AG20443 (cell line): ENCODE measurements at regions not wholly inside any gene's neighbourhood (a gene's known extent, or its start where the extent isn't known, plus 50 kb on each side); places are given as distances from the start of the nearest gene placed in this dataset.
"Not testable (repeated sequence)": the region's sequence is repeated elsewhere in the genome, so short reads cannot be mapped to it uniquely, and the experiment has no call there.

Experiments
- DNase-seq: peaks from one replicate; pipeline ENCODE4 v3.0.0; 2012; ENCODE audit warnings: low spot score, mixed read lengths

- no peak for DNase-seq
These were observed 51.5 kb upstream of the MRI1 start for GRCh38 chr19:13712767-13713201.

GRCh38 chr19:13707915-13708314 is 56.4 kb upstream of the MRI1 start:
- DNase-seq = no peak

- DNase-seq = no peak
These were observed 58.3 kb upstream of the MRI1 start for GRCh38 chr19:13705928-13706447.

GRCh38 chr19:13705201-13705600 is 59.1 kb upstream of the MRI1 start:
- DNase-seq = no peak

- DNase-seq = no peak
These were observed 62.7 kb upstream of the MRI1 start for GRCh38 chr19:13701624-13702023.

GRCh38 chr19:13700621-13701020 is 63.7 kb upstream of the MRI1 start:
- no peak for DNase-seq

GRCh38 chr19:13699786-13700185 is 64.5 kb upstream of the MRI1 start:
- no peak for DNase-seq

- DNase-seq = no peak
These were observed 67.5 kb upstream of the MRI1 start for GRCh38 chr19:13696839-13697238.

- DNase-seq = no peak
These were observed 70.4 kb upstream of the MRI1 start for GRCh38 chr19:13693889-13694288.

- DNase-seq = peak; percentile 67
These were observed 72.5 kb upstream of the MRI1 start for GRCh38 chr19:13691569-13692435.

- peak; percentile 45 for DNase-seq
These were observed 75.2 kb upstream of the MRI1 start for GRCh38 chr19:13689085-13689484.

GRCh38 chr19:13684021-13684420 is 80.3 kb upstream of the MRI1 start:
- DNase-seq = no peak

GRCh38 chr19:13681509-13681908 is 82.8 kb upstream of the MRI1 start:
- DNase-seq = peak; percentile 30

GRCh38 chr19:13680708-13681360 is 83.5 kb upstream of the MRI1 start:
- not testable (repeated sequence) for DNase-seq

- DNase-seq = not testable (repeated sequence)
These were observed 87.4 kb upstream of the MRI1 start for GRCh38 chr19:13676967-13677366.

GRCh38 chr19:13672480-13673175 is 91.7 kb upstream of the MRI1 start:
- DNase-seq = not testable (repeated sequence)

- DNase-seq = no peak
These were observed 93.5 kb upstream of the MRI1 start for GRCh38 chr19:13670846-13671245.

GRCh38 chr19:13669780-13670355 is 94.5 kb upstream of the MRI1 start:
- no peak for DNase-seq

- no peak for DNase-seq
These were observed 95.4 kb upstream of the MRI1 start for GRCh38 chr19:13668964-13669363.

GRCh38 chr19:13666165-13666564 is 98.2 kb upstream of the MRI1 start:
- DNase-seq = no peak

GRCh38 chr19:13665125-13665905 is 99.0 kb upstream of the MRI1 start:
- DNase-seq = no peak
